Erythroblast (primary cell): ENCODE measurements at regions not wholly inside any gene's neighbourhood (a gene's known extent, or its start where the extent isn't known, plus 50 kb on each side); places are given as distances from the start of the nearest gene placed in this dataset.

Experiments used
- GATA1 ChIP-seq: IDR thresholded peaks from 2 replicates; pipeline ENCODE4 v1.6.1; 2011; ENCODE audit warnings: low read depth, mild to moderate bottlenecking, control low read depth, low read length, moderate library complexity
- POLR2A ChIP-seq: IDR thresholded peaks from 2 replicates; pipeline ENCODE4 v1.6.1; 2011; ENCODE audit warnings: mild to moderate bottlenecking, low read length

DNA sequence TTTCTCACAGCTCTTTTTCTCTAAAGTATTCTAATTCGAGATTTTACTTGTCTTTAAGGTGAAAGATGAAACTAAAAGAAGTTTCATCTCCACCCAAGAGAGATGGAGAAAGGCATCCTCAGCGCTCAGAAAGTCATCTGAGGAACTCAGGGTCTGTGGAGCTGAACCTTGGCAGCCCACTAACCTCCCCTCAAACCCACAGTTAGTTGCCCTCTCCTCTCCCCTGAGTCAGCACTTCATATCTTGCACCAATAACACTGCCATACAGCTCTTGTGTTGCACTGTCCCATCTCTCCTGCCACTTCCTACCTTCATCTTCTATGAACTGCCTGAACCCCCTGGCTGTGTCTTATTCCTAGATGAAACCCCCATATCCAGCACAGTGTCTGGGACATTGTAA is 184.8 kb downstream of the RAB28 start:
- no peak for TF ChIP-seq POLR2A
- TF ChIP-seq GATA1 = no peak
